CD14-positive monocyte (primary cell): ENCODE measurements at regions not wholly inside any gene's neighbourhood (a gene's known extent, or its start where the extent isn't known, plus 50 kb on each side); places are given as distances from the start of the nearest gene placed in this dataset.

Experiments
- DNase-seq, 3 donors: peaks; one replicate each; pipeline ENCODE4 v3.0.0-alpha.2; 2011 to 2022
- H2AFZ ChIP-seq: 2 replicates; pipeline ENCODE4 v1.6.0; 2012; ENCODE audit warnings: mild to moderate bottlenecking, low read depth, low read length, inconsistent platforms; ENCODE audit not compliant: insufficient read depth, poor library complexity, severe bottlenecking
- H3K27ac ChIP-seq, 2 donors: 1 replicate in 1 of 2; 2 replicates in 1 of 2; pipeline ENCODE4 v1.5.1; 2012 to 2013; ENCODE audit warnings: low read length in 2 of 2, control low read depth in 1 of 2, inconsistent platforms in 1 of 2, low read depth in 1 of 2, mild to moderate bottlenecking in 1 of 2
- H3K27me3 ChIP-seq, 2 donors: one replicate each; pipeline versions ENCODE4 v1.6.0 to v1.6.1; 2011 to 2013; ENCODE audit warnings: low read length in 2 of 2; ENCODE audit not compliant: control insufficient read depth in 2 of 2, insufficient read depth in 2 of 2
- H3K36me3 ChIP-seq, 2 donors: replicated peaks in 1 of 2; 1 replicate in 1 of 2; 2 replicates in 1 of 2; pipeline versions ENCODE4 v1.5.1 to v1.6.1; 2012 to 2013; ENCODE audit warnings: low read length in 2 of 2, control low read depth in 1 of 2, inconsistent platforms in 1 of 2, mild to moderate bottlenecking in 1 of 2; ENCODE audit not compliant: insufficient read depth in 2 of 2, control insufficient read depth in 1 of 2
- H3K4me1 ChIP-seq, 2 donors: 1 replicate in 1 of 2; 2 replicates in 1 of 2; pipeline versions ENCODE4 v1.5.1 to v1.6.1; 2012 to 2013; ENCODE audit warnings: low read length in 2 of 2, control low read depth in 1 of 2, inconsistent platforms in 1 of 2, mild to moderate bottlenecking in 1 of 2, moderate library complexity in 1 of 2; ENCODE audit not compliant: insufficient read depth in 2 of 2, control insufficient read depth in 1 of 2
- H3K4me2 ChIP-seq: replicated peaks from 2 replicates; pipeline ENCODE3; 2012; ENCODE audit warnings: low read length, moderate library complexity, mild to moderate bottlenecking; ENCODE audit not compliant: poor library complexity, severe bottlenecking; ENCODE audit errors: extremely low read depth
- H3K4me3 ChIP-seq, 3 experiments: fragments of 200-600 bp in 1 of 3; sonication (generic) in 1 of 3; replicated peaks in 1 of 3; 1 replicate in 2 of 3; 2 replicates in 1 of 3; pipeline ENCODE4 v1.5.1; 2011 to 2013; ENCODE audit warnings: low read length in 3 of 3, mild to moderate bottlenecking in 3 of 3, control low read depth in 2 of 3, low read depth in 2 of 3, inconsistent platforms in 1 of 3, moderate library complexity in 1 of 3
- H3K79me2 ChIP-seq: 2 replicates; pipeline ENCODE4 v1.6.0; 2012; ENCODE audit warnings: mild to moderate bottlenecking, control low read depth, inconsistent platforms, low read length, moderate library complexity; ENCODE audit not compliant: insufficient read depth
- H3K9ac ChIP-seq: 2 replicates; pipeline ENCODE4 v1.6.0; 2017; ENCODE audit warnings: low read length, mild to moderate bottlenecking; ENCODE audit not compliant: insufficient read depth, poor library complexity, severe bottlenecking
- H3K9me3 ChIP-seq, 2 donors: replicated peaks in 1 of 2; 1 replicate in 1 of 2; 2 replicates in 1 of 2; pipeline versions ENCODE4 v1.5.1 to v1.6.1; 2012 to 2013; ENCODE audit warnings: low read length in 2 of 2, control low read depth in 1 of 2; ENCODE audit not compliant: control insufficient read depth in 1 of 2, insufficient read depth in 1 of 2
- H4K20me1 ChIP-seq: 2 replicates; pipeline ENCODE4 v1.6.0; 2012; ENCODE audit warnings: mild to moderate bottlenecking, low read length, control low read depth, moderate library complexity; ENCODE audit not compliant: insufficient read depth
- H3K27ac Mint-ChIP-seq, 7 donors: one replicate each; pipeline ENCODE4 v1.8.0; 2020; ENCODE audit warnings: mild to moderate bottlenecking in 7 of 7, mixed read lengths in 7 of 7, moderate library complexity in 6 of 7, inconsistent platforms in 2 of 7
- H3K27me3 Mint-ChIP-seq, 3 donors: one replicate each; pipeline ENCODE4 v1.8.0; 2021 to 2022; ENCODE audit warnings: low read depth in 3 of 3, mild to moderate bottlenecking in 3 of 3, mixed read lengths in 3 of 3, moderate library complexity in 3 of 3, inconsistent platforms in 1 of 3
- H3K36me3 Mint-ChIP-seq, 2 donors: one replicate each; pipeline ENCODE4 v1.8.0; 2020; ENCODE audit warnings: mixed read lengths in 2 of 2, inconsistent platforms in 1 of 2, mild to moderate bottlenecking in 1 of 2
- H3K4me1 Mint-ChIP-seq: one replicate; pipeline ENCODE4 v1.8.0; 2020; ENCODE audit warnings: mild to moderate bottlenecking, mixed read lengths
- H3K4me3 Mint-ChIP-seq, 2 donors: one replicate each; pipeline ENCODE4 v1.8.0; 2020; ENCODE audit warnings: mild to moderate bottlenecking in 2 of 2, mixed read lengths in 2 of 2, moderate library complexity in 1 of 2
- H3K9me3 Mint-ChIP-seq, 7 donors: one replicate each; pipeline ENCODE4 v1.8.0; 2020 to 2022; ENCODE audit warnings: mixed read lengths in 7 of 7, mild to moderate bottlenecking in 6 of 7, moderate library complexity in 6 of 7, inconsistent platforms in 2 of 7
- CTCF ChIP-seq: fragments of 200-600 bp; IDR thresholded peaks from one replicate; pipeline ENCODE4 v1.8.0; 2022; ENCODE audit warnings: antibody characterized with exemption, mild to moderate bottlenecking
- WGBS: methylation state at CpG from one replicate; pipeline ENCODE4 v1.1.5; 2013; ENCODE audit warnings: missing lambda C conversion rate; ENCODE audit not compliant: insufficient coverage; 5-methylcytosine and 5-hydroxymethylcytosine counted together
- intact Hi-C, 2 donors: fragments of 100-400 bp; cut with micrococcal nuclease; formaldehyde crosslinking; loops; one replicate each; pipeline versions ENCODE4 v1.15.0 to v1.15.1; 2023

GRCh38 chr2:150620416-150620815, 132.9 kb upstream of the RND3 start:
- H4K20me1 ChIP-seq, result no peaks in the 10 kb centered on the region
- no peak for DNase-seq
- H3K4me1 ChIP-seq, result no peaks in the 10 kb centered on the region
- no peak overlapping the region for H3K4me3 ChIP-seq
- no peak overlapping the region for H3K27ac Mint-ChIP-seq
- no peaks in the 10 kb centered on the region for H3K36me3 ChIP-seq
- H3K27me3 Mint-ChIP-seq, result no peaks in the 10 kb centered on the region
- no peaks in the 10 kb centered on the region for H3K27me3 ChIP-seq
- no peaks in the 10 kb centered on the region for H3K4me1 Mint-ChIP-seq
- peaks cover 0 to 6% (median 3%) of the 10 kb centered on the region in 7 donors for H3K9me3 Mint-ChIP-seq
- H3K4me2 ChIP-seq, result no peak overlapping the region
- no peak overlapping the region for H3K9ac ChIP-seq
- H3K27ac ChIP-seq, result no peak overlapping the region
- intact Hi-C loops, result no loop called here
- no peaks in the 10 kb centered on the region for H3K36me3 Mint-ChIP-seq
- H2AFZ ChIP-seq, result no peak overlapping the region
- no peaks in the 10 kb centered on the region for H3K79me2 ChIP-seq
- TF ChIP-seq CTCF, result no peak
- no peak overlapping the region for H3K4me3 Mint-ChIP-seq
- no peaks in the 10 kb centered on the region for H3K9me3 ChIP-seq

DNA sequence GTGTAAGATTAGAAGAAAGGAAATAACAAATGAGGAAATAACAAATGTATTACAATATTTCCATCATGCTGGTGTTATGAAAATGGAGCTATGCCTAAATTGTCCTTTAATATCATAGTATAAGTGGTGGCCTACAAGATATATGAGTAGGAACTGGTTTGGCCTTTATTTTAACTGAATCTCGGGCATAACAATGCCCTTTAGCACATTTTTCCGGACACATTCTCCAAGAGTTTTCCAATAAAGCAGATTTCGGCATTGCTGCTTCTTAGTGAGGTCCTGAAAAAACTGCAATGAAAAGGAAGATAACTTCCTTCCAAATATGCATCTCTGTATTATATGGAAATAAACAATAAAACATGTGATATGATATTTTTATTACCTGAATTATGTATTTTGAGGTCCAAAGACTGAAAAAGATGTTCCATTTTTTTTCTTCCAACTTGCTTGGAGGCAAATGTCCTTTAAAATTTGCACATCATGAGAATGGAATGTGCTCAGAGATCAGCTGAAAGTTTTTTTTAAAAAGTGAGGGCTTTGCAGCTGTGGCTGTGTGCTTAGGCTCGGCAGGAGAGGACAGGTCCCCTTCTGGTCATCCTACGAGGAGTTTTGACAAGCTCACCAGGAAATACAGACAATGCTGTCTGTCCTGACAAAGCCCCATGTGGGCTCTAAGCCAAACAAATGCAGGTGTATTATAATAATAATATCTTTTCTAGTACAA, 132.3 kb upstream of the RND3 start:
- Mint-ChIP-seq H3K4me3 (no peak overlapping the region), H3K27ac (no peak overlapping the region), H3K36me3 (no peaks in the 10 kb centered on the region), H3K4me1 (no peaks in the 10 kb centered on the region), H3K27me3 (no peaks in the 10 kb centered on the region), H3K9me3 (peaks cover 0 to 6% (median 3%) of the 10 kb centered on the region in 7 donors)
- H3K27me3 ChIP-seq, result no peaks in the 10 kb centered on the region
- H3K36me3 ChIP-seq, result no peaks in the 10 kb centered on the region
- no peaks in the 10 kb centered on the region for H3K79me2 ChIP-seq
- no peak overlapping the region for H3K4me2 ChIP-seq
- WGBS, result no CpG with 5 or more reads among the region's 5 CpGs
- no peaks in the 10 kb centered on the region for H3K9me3 ChIP-seq
- no peak for TF ChIP-seq CTCF
- H3K4me3 ChIP-seq, result no peak overlapping the region
- no peak overlapping the region for H3K9ac ChIP-seq
- intact Hi-C loops, result no loop called here
- H3K27ac ChIP-seq, result no peak overlapping the region
- no peak overlapping the region for H2AFZ ChIP-seq
- H4K20me1 ChIP-seq, result no peaks in the 10 kb centered on the region
- no peak for DNase-seq
- no peaks in the 10 kb centered on the region for H3K4me1 ChIP-seq
